Activated B cell treated with CpG ODN at 0.5 μM for 24 hours (primary cell): ENCODE measurements at regions not wholly inside any gene's neighbourhood (a gene's known extent, or its start where the extent isn't known, plus 50 kb on each side); places are given as distances from the start of the nearest gene placed in this dataset.

Source experiments
- ATAC-seq: fragments of 200-7000 bp; cut with Tn5 transposase; one replicate; pipeline ENCODE4 v1.10.0; 2021; ENCODE audit warnings: low read depth, mild to moderate bottlenecking, moderate library complexity
- CTCF ChIA-PET: fragments of 350-600 bp; sonication (Branson Sonifier 250); formaldehyde crosslinking; loops from one replicate; lab custom pipeline; 2021; ENCODE audit warnings: antibody characterized with exemption; lab: Charles Lee
- POLR2A ChIA-PET: fragments of 350-600 bp; sonication (Branson Sonifier 250); formaldehyde crosslinking; loops from one replicate; lab custom pipeline; 2021; ENCODE audit warnings: antibody characterized with exemption; lab: Charles Lee
- DNase-seq: peaks from one replicate; pipeline ENCODE4 v3.0.0; 2022
- H3K27ac Mint-ChIP-seq: one replicate; pipeline ENCODE4 v1.8.0; 2020; ENCODE audit warnings: mixed read lengths
- H3K27me3 Mint-ChIP-seq: one replicate; pipeline ENCODE4 v1.8.0; 2021; ENCODE audit warnings: mixed read lengths
- H3K36me3 Mint-ChIP-seq: one replicate; pipeline ENCODE4 v1.8.0; 2021; ENCODE audit warnings: low read depth, mixed read lengths
- H3K4me1 Mint-ChIP-seq: one replicate; pipeline ENCODE4 v1.8.0; 2021; ENCODE audit warnings: mixed read lengths
- H3K4me3 Mint-ChIP-seq: one replicate; pipeline ENCODE4 v1.8.0; 2020; ENCODE audit warnings: mild to moderate bottlenecking, mixed read lengths
- H3K9me3 Mint-ChIP-seq: one replicate; pipeline ENCODE4 v1.8.0; 2020; ENCODE audit warnings: mixed read lengths
- CTCF ChIP-seq: fragments of 200-600 bp; IDR thresholded peaks from one replicate; pipeline ENCODE4 v1.8.0; 2022; ENCODE audit warnings: antibody characterized with exemption, mild to moderate bottlenecking
- intact Hi-C: fragments of 100-400 bp; cut with micrococcal nuclease; formaldehyde crosslinking; loops from one replicate; pipeline ENCODE4 v1.15.1; 2024

DNA sequence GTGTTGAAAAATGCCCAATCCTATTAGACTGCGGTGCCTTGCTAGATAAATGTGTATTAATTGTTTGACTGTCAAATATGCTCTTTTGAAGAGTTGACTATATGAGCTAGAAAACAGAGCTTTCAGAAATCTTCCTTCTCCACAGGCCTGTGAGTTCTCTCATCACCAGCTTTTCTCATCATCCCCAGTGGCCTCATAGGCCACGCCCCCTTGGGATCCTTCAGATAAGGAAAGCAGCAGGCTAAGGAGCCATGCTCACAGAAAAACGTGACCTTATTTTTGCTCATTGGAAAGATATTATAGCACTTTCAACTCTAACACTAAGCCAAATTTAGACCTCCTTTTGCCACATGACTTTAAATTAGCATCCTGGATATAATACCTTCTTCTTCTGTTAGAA lies 514.4 kb upstream of the ARRDC4 start:
- ATAC-seq (no peak), DNase-seq (no peak)
- Mint-ChIP-seq H3K4me1 (no peaks in the 10 kb centered on the region), H3K27me3 (no peaks in the 10 kb centered on the region), H3K9me3 (no peaks in the 10 kb centered on the region), H3K36me3 (no peaks in the 10 kb centered on the region), H3K27ac (no peak overlapping the region), H3K4me3 (no peak overlapping the region)
- intact Hi-C loops: no loop called here
- CTCF ChIA-PET: no interaction called here
- no peak for TF ChIP-seq CTCF
- POLR2A ChIA-PET: no interaction called here

DNA sequence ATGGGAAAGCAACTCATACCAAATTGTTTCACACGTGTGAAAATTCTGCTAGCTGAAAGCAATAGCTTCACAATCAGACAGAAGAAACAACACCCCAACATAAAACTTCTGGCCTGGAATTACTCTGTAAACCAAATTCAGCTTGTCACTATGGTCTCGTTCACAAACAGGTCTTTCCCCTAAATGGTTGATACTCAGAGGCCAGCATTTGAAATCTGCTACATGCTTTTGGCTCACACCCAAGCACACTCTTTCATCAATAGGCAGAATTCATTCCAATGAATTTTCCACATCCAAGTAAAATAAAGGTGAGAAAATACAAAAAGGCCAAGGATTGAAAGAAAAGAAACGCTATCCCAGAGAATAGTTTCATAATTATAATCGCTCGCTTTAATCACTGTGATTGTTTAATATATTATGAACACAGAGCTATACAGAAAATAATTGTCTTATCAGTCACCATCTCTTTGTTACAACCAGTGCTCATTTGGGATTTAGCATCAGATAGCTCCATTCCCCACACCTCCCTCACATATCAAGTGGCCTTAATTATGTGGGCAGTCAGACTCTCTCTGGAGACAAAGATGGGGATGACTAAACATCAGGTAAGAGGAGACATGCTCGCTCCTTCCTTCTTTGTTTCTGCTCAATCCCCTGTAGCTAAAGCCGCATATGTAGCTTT lies 503.8 kb upstream of the ARRDC4 start:
- POLR2A ChIA-PET: no interaction called here
- no peak overlapping the region for H3K27ac Mint-ChIP-seq
- ATAC-seq (no peak), DNase-seq (no peak)
- CTCF ChIA-PET: no interaction called here
- no peaks in the 10 kb centered on the region for H3K27me3 Mint-ChIP-seq
- no peaks in the 10 kb centered on the region for H3K9me3 Mint-ChIP-seq
- H3K4me3 Mint-ChIP-seq: no peak overlapping the region
- H3K4me1 Mint-ChIP-seq: no peaks in the 10 kb centered on the region
- TF ChIP-seq CTCF: no peak
- no peaks in the 10 kb centered on the region for H3K36me3 Mint-ChIP-seq
- intact Hi-C loops: no loop called here

DNA sequence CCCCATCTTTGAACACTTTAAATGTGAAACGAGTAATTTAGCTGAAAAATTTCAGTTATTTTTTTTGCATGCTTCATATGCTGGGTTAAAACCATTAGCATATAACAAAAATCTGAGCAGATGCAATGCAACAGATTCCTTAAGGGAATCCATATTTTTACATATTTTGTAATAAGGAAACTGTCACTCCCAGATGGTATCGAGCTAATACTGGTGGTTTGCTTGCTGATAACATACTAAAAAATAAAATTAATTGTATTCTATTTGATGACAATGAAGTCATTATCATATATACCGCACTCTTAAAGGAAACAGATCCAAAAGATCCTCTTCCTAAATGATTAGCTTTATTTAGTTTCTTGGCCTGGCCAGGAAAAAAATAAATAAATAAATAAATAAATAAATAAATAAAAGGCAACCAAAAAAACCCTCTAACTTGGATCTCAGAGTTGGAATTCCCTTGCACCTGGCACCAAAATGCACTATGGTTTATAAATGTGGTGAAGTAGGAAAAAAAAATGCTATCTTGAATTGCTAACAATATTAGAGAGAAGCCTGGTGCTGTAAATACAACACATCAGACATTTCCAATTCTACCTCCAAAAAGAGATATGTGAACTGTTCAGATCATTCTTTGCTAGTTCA lies 503.2 kb upstream of the ARRDC4 start:
- CTCF ChIA-PET: no interaction called here
- no peak for TF ChIP-seq CTCF
- no peak for ATAC-seq
- Mint-ChIP-seq H3K36me3 (no peaks in the 10 kb centered on the region), H3K27ac (no peak overlapping the region), H3K27me3 (no peaks in the 10 kb centered on the region), H3K4me3 (no peak overlapping the region), H3K4me1 (no peaks in the 10 kb centered on the region), H3K9me3 (no peaks in the 10 kb centered on the region)
- DNase-seq: no peak
- POLR2A ChIA-PET: no interaction called here
- intact Hi-C loops: no loop called here

- Mint-ChIP-seq H3K4me3 (no peak overlapping the region), H3K9me3 (peaks cover 2% of the 10 kb centered on the region), H3K27ac (no peak overlapping the region), H3K36me3 (no peaks in the 10 kb centered on the region), H3K4me1 (no peaks in the 10 kb centered on the region), H3K27me3 (no peaks in the 10 kb centered on the region)
- intact Hi-C loops: no loop called here
- ATAC-seq (no peak), DNase-seq (no peak)
- ChIA-PET POLR2A (no interaction called here), CTCF (no interaction called here)
- TF ChIP-seq CTCF: no peak
Observed at GRCh38 chr15:97459771-97460170, 500.7 kb upstream of the ARRDC4 start.

DNA sequence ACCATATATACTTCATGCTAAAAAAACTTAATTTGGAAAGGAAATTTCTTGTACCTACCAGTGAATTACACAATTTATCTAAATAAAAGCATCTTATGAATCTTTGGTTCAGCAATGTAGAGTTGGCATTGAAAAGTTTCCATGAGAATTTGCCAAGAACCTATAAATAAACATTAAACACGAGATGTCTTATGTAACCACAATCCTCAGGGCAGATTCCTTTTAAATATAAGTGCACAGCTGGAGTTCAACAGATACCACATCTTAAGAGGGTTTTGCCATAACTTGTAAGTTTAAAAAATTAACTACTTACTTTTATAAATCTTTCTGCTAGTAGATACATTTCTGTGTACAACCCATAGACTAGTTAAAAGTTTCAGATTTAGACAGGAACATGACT lies 499.3 kb upstream of the ARRDC4 start:
- intact Hi-C loops: no loop called here
- TF ChIP-seq CTCF: no peak
- no peak overlapping the region for H3K4me3 Mint-ChIP-seq
- no peaks in the 10 kb centered on the region for H3K36me3 Mint-ChIP-seq
- H3K27ac Mint-ChIP-seq: no peak overlapping the region
- H3K27me3 Mint-ChIP-seq: no peaks in the 10 kb centered on the region
- CTCF ChIA-PET: no interaction called here
- H3K9me3 Mint-ChIP-seq: peaks cover 2% of the 10 kb centered on the region
- no peak for ATAC-seq
- no peaks in the 10 kb centered on the region for H3K4me1 Mint-ChIP-seq
- DNase-seq: no peak
- POLR2A ChIA-PET: no interaction called here
